Fibroblast of lung (primary cell): ENCODE measurements at regions not wholly inside any gene's neighbourhood (a gene's known extent, or its start where the extent isn't known, plus 50 kb on each side); places are given as distances from the start of the nearest gene placed in this dataset.

ENCODE experiments used
- DNase-seq, 2 donors: peaks; one replicate each; pipeline versions ENCODE4 v3.0.0 to v3.0.0-alpha.2; 2010; ENCODE audit warnings: low read depth in 2 of 2
- H2AFZ ChIP-seq: 2 replicates; pipeline ENCODE4 v1.5.1; 2012; ENCODE audit warnings: low read length, control low read depth, inconsistent platforms
- H3K27ac ChIP-seq: 2 replicates; pipeline ENCODE4 v1.5.1; 2011; ENCODE audit warnings: low read length, control low read depth; ENCODE audit not compliant: insufficient read depth
- H3K27me3 ChIP-seq: 2 replicates; pipeline ENCODE4 v1.5.1; 2011; ENCODE audit warnings: mild to moderate bottlenecking, low read length; ENCODE audit not compliant: control insufficient read depth, insufficient read depth
- H3K36me3 ChIP-seq: 2 replicates; pipeline ENCODE4 v1.5.1; 2011; ENCODE audit warnings: low read length; ENCODE audit not compliant: control insufficient read depth, insufficient read depth
- H3K4me1 ChIP-seq: 2 replicates; pipeline ENCODE4 v1.5.1; 2011; ENCODE audit warnings: low read length; ENCODE audit not compliant: control insufficient read depth, insufficient read depth; ENCODE audit errors: extremely low read depth
- H3K4me2 ChIP-seq: 2 replicates; pipeline ENCODE4 v1.5.1; 2011; ENCODE audit warnings: low read length, control low read depth; ENCODE audit not compliant: insufficient read depth; ENCODE audit errors: extremely low read depth
- H3K4me3 ChIP-seq, 4 experiments: fragments of 200-600 bp in 1 of 4; sonication (generic) in 1 of 4; replicated peaks in 1 of 4; 2 replicates each; pipeline ENCODE4 v1.5.1; 2011 to 2016; ENCODE audit warnings: low read length in 4 of 4, low read depth in 3 of 4, mild to moderate bottlenecking in 3 of 4, control low read depth in 2 of 4, inconsistent platforms in 1 of 4, mixed read lengths in 1 of 4; ENCODE audit not compliant: insufficient read depth in 1 of 4; ENCODE audit errors: control extremely low read depth in 1 of 4
- H3K79me2 ChIP-seq: 2 replicates; pipeline ENCODE4 v1.5.1; 2012; ENCODE audit warnings: mild to moderate bottlenecking, low read length, inconsistent platforms; ENCODE audit not compliant: control insufficient read depth, insufficient read depth
- H3K9ac ChIP-seq: 2 replicates; pipeline ENCODE4 v1.5.1; 2011; ENCODE audit warnings: mild to moderate bottlenecking, low read length, control low read depth; ENCODE audit not compliant: insufficient read depth
- H3K9me3 ChIP-seq: 2 replicates; pipeline ENCODE4 v1.5.1; 2012; ENCODE audit warnings: low read depth, low read length; ENCODE audit not compliant: control insufficient read depth, insufficient read depth
- H4K20me1 ChIP-seq: 2 replicates; pipeline ENCODE4 v1.5.1; 2011; ENCODE audit warnings: low read length; ENCODE audit not compliant: control insufficient read depth, insufficient read depth; ENCODE audit errors: extremely low read depth
- CTCF ChIP-seq, 2 donors: IDR thresholded peaks in 1 of 2; conservative IDR thresholded peaks in 1 of 2; 1 replicate in 1 of 2; 2 replicates in 1 of 2; pipeline ENCODE4 v1.5.1; 2011 to 2012; ENCODE audit warnings: low read length in 2 of 2, control low read depth in 1 of 2, inconsistent platforms in 1 of 2, low read depth in 1 of 2, mild to moderate bottlenecking in 1 of 2
- EZH2 ChIP-seq: IDR thresholded peaks from 2 replicates; pipeline ENCODE4 v1.5.1; 2012; ENCODE audit warnings: low read length, control low read depth, mild to moderate bottlenecking; ENCODE audit errors: missing control alignments

GRCh38 chr6:102333736-102334135 is 940.2 kb downstream of the GRIK2 start:
- H4K20me1 ChIP-seq, result no peaks in the 10 kb centered on the region
- H3K9ac ChIP-seq, result no peak overlapping the region
- H3K36me3 ChIP-seq, result no peaks in the 10 kb centered on the region
- no peak overlapping the region for H3K4me3 ChIP-seq
- no peak for DNase-seq
- H2AFZ ChIP-seq, result no peak overlapping the region
- H3K27me3 ChIP-seq, result no peaks in the 10 kb centered on the region
- no peak overlapping the region for H3K4me2 ChIP-seq
- no peaks in the 10 kb centered on the region for H3K9me3 ChIP-seq
- TF ChIP-seq EZH2 (no peak), CTCF (conservative IDR thresholded peaks at IDR 0.05 in 1 of 2, IDR thresholded peaks at IDR 0.05 in 1 of 2; ENCODE audit: low read depth in 1 of 2, low read length in 2 of 2) (no peak)
- H3K4me1 ChIP-seq, result no peaks in the 10 kb centered on the region
- H3K79me2 ChIP-seq, result no peaks in the 10 kb centered on the region
- no peak overlapping the region for H3K27ac ChIP-seq

- H4K20me1 ChIP-seq, result no peaks in the 10 kb centered on the region
- H3K4me2 ChIP-seq, result no peak overlapping the region
- no peaks in the 10 kb centered on the region for H3K4me1 ChIP-seq
- no peak overlapping the region for H3K4me3 ChIP-seq
- no peak for TF ChIP-seq EZH2
- TF ChIP-seq CTCF (conservative IDR thresholded peaks at IDR 0.05 in 1 of 2, IDR thresholded peaks at IDR 0.05 in 1 of 2; ENCODE audit: low read depth in 1 of 2, low read length in 2 of 2), result no peak
- no peak overlapping the region for H2AFZ ChIP-seq
- DNase-seq, result no peak
- H3K27me3 ChIP-seq, result no peaks in the 10 kb centered on the region
- no peak overlapping the region for H3K27ac ChIP-seq
- H3K9ac ChIP-seq, result no peak overlapping the region
- H3K79me2 ChIP-seq, result no peaks in the 10 kb centered on the region
- H3K36me3 ChIP-seq, result no peaks in the 10 kb centered on the region
- H3K9me3 ChIP-seq, result no peaks in the 10 kb centered on the region
Measured at GRCh38 chr6:102327697-102328225, 934.3 kb downstream of the GRIK2 start.

GRCh38 chr6:102313699-102314098 is 920.2 kb downstream of the GRIK2 start:
- no peak overlapping the region for H3K4me2 ChIP-seq
- TF ChIP-seq EZH2, result no peak
- no peak for TF ChIP-seq CTCF (conservative IDR thresholded peaks at IDR 0.05 in 1 of 2, IDR thresholded peaks at IDR 0.05 in 1 of 2; ENCODE audit: low read depth in 1 of 2, low read length in 2 of 2)
- no peak overlapping the region for H3K4me3 ChIP-seq
- no peaks in the 10 kb centered on the region for H3K79me2 ChIP-seq
- DNase-seq, result no peak
- no peak overlapping the region for H3K9ac ChIP-seq
- H3K36me3 ChIP-seq, result no peaks in the 10 kb centered on the region
- H3K4me1 ChIP-seq, result no peaks in the 10 kb centered on the region
- no peaks in the 10 kb centered on the region for H3K9me3 ChIP-seq
- no peaks in the 10 kb centered on the region for H4K20me1 ChIP-seq
- H2AFZ ChIP-seq, result no peak overlapping the region
- no peak overlapping the region for H3K27ac ChIP-seq
- no peaks in the 10 kb centered on the region for H3K27me3 ChIP-seq
